Activated naive CD8-positive, alpha-beta T cell (primary cell): ENCODE measurements at regions not wholly inside any gene's neighbourhood (a gene's known extent, or its start where the extent isn't known, plus 50 kb on each side); places are given as distances from the start of the nearest gene placed in this dataset.

Experiments
- H3K27ac Mint-ChIP-seq: one replicate; pipeline ENCODE4 v1.8.0; 2021; ENCODE audit warnings: mixed read lengths
- H3K27me3 Mint-ChIP-seq: one replicate; pipeline ENCODE4 v1.8.0; 2021; ENCODE audit warnings: mixed read lengths
- H3K36me3 Mint-ChIP-seq: one replicate; pipeline ENCODE4 v1.8.0; 2021; ENCODE audit warnings: mixed read lengths
- H3K4me1 Mint-ChIP-seq: one replicate; pipeline ENCODE4 v1.8.0; 2021; ENCODE audit warnings: low read depth, mixed read lengths
- H3K4me3 Mint-ChIP-seq: one replicate; pipeline ENCODE4 v1.8.0; 2021; ENCODE audit warnings: mild to moderate bottlenecking, mixed read lengths
- H3K9me3 Mint-ChIP-seq: one replicate; pipeline ENCODE4 v1.8.0; 2021; ENCODE audit warnings: low read depth, mixed read lengths

DNA sequence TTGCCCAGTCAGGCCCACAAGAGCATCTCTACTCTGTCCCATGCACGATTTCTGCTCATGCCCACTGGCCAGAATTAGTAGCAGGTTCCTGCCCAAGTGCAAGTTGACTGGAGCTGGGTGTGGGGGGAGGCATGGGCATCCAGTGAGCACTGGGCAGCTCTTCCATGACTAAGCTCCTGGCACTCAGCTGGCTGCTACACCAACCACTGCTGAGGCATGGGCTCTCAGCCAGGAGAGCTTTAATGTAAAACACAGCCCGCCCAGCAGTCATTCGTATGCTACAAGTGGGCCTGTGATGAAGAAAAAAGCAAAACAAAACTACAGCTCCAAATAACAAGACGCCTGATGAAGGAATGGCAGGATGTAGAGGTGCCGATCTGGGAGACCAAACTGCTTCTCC, 335.4 kb upstream of the PFKP start:
- H3K36me3 Mint-ChIP-seq: no peaks in the 10 kb centered on the region
- no peak overlapping the region for H3K27ac Mint-ChIP-seq
- no peak overlapping the region for H3K4me3 Mint-ChIP-seq
- peaks cover 4% of the 10 kb centered on the region for H3K27me3 Mint-ChIP-seq
- H3K9me3 Mint-ChIP-seq: peaks cover 6% of the 10 kb centered on the region
- no peaks in the 10 kb centered on the region for H3K4me1 Mint-ChIP-seq

DNA sequence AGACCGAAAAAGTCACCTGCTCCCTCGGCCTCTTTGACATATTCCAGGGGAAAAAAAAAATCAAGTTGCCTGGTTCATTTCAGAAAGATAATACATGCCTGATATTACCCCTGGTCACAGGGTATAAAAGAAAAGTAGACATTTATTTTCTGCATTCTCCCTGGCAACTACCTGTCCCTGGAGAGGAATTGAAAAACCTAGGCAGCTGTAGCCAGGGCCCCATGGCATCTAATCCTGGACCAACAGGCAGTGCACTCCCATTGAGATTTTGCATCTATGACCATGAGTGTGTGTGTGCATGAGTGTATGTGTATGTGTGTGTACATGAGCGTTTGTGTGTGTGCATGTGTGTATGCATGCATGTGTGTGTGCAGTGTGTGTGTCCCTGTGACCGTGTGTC, 338.2 kb upstream of the PFKP start:
- H3K27ac Mint-ChIP-seq: no peak overlapping the region
- no peak overlapping the region for H3K4me3 Mint-ChIP-seq
- peaks cover 6% of the 10 kb centered on the region for H3K9me3 Mint-ChIP-seq

DNA sequence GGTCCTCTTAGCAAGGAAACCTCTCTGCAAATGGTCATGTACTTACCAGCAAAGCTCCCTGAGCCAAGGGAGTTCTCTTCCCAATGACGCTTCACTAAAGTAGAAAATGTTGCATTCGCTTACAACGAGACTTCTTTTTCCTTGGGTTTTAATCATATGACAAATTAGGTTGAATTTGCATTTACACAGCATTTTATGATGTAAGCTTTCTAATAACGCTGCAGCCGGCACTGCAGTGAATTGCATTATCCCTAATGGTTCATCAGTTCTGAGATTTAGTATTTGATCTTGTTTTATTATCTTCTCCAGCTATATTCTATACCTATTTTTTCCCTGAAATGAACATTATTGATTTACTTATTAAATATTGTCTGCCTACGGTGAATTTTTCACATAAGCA, 339.3 kb upstream of the PFKP start:
- peaks cover 2% of the 10 kb centered on the region for H3K27me3 Mint-ChIP-seq
- no peaks in the 10 kb centered on the region for H3K4me1 Mint-ChIP-seq
- no peak overlapping the region for H3K27ac Mint-ChIP-seq
- peaks cover 6% of the 10 kb centered on the region for H3K9me3 Mint-ChIP-seq
- no peaks in the 10 kb centered on the region for H3K36me3 Mint-ChIP-seq
- H3K4me3 Mint-ChIP-seq: no peak overlapping the region

More for the DNA sequence above, 338.2 kb upstream of the PFKP start:
- H3K4me1 Mint-ChIP-seq: no peaks in the 10 kb centered on the region
- H3K36me3 Mint-ChIP-seq: no peaks in the 10 kb centered on the region
- no peaks in the 10 kb centered on the region for H3K27me3 Mint-ChIP-seq

DNA sequence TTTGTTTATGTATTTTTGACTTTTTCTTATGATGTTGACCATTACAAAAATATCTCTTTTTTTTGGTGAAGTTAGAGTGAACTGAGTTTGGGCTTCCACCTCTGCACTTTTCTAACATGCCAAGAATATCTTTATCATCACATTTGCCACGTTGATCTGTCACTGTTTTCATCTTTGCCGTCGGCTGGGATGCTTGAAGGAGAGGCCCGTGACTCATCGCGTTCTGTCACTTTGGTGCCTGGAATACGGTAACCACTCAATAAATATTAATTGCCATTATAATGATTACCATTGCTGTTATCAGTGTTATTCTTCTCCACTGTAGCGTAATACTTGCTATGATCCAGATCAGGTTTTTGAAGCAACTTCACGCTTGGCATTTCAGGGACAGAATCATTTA, 350.8 kb upstream of the PFKP start:
- Mint-ChIP-seq H3K36me3 (no peaks in the 10 kb centered on the region), H3K4me3 (no peak overlapping the region), H3K9me3 (no peaks in the 10 kb centered on the region), H3K27me3 (peaks cover 2% of the 10 kb centered on the region), H3K27ac (no peak overlapping the region), H3K4me1 (no peaks in the 10 kb centered on the region)

DNA sequence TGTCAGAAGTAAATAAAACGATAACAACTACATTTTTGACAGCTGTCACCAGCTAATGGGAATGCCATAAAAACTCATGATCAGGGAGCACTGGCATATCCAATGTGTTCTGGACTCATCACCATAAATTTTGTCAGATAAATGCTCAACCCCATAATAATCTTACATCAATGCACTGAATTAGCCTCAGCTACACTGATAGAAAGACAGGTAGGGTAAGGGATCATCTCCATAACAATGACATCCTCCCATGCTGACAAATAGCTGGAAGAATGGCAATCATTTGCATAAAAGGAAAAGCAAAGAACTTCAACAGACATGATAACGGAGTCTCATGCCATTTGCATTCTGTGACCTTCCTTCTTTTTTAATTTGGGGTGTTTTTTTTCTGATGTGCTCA, 352.8 kb upstream of the PFKP start:
- Mint-ChIP-seq H3K27ac (no peak overlapping the region), H3K9me3 (peaks cover 2% of the 10 kb centered on the region), H3K36me3 (no peaks in the 10 kb centered on the region), H3K27me3 (peaks cover 6% of the 10 kb centered on the region), H3K4me3 (no peak overlapping the region), H3K4me1 (no peaks in the 10 kb centered on the region)

DNA sequence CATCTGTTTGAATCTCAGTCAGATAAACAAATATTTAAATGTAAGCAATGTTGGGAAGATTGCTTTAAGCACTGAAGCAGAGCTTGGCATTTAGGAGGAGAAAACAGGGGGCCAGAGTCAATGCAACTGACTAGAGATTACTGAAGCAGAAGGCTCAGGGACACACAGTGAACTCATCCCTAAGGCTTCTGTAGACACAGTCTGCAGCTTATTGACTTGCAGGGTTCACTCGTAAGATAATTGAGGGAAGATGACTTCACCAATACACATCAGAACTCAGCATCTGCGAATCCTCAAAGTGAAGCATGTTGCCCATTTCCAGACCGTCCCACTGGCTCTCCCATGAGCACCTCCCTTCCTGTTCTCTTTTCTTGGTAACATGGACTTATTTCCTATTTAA, 363.4 kb upstream of the PFKP start:
- Mint-ChIP-seq H3K9me3 (no peaks in the 10 kb centered on the region), H3K27ac (no peak overlapping the region), H3K4me1 (no peaks in the 10 kb centered on the region), H3K4me3 (no peak overlapping the region), H3K36me3 (no peaks in the 10 kb centered on the region), H3K27me3 (no peaks in the 10 kb centered on the region)

DNA sequence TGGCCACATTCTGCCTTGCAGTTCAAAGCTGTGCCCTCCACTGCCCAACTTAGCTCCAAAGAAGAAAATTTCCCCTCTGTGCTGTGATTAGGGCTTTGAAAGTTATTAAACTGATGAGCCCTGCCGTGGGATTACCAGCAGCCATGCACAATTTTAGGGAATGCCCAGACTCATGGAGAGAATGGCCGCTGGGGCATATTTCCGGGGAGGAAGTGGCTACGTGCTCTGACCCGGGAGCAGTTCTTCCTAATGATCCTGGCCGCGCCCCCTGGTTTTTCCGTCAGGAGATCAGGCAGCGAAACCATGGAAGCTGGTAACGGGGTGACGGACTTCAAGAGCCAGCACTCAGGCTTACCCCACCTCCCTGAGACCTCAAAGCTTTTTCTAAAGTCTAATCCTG, 365.5 kb upstream of the PFKP start:
- no peaks in the 10 kb centered on the region for H3K27me3 Mint-ChIP-seq
- H3K9me3 Mint-ChIP-seq: no peaks in the 10 kb centered on the region
- H3K27ac Mint-ChIP-seq: no peak overlapping the region
- no peaks in the 10 kb centered on the region for H3K4me1 Mint-ChIP-seq
- no peaks in the 10 kb centered on the region for H3K36me3 Mint-ChIP-seq
- H3K4me3 Mint-ChIP-seq: no peak overlapping the region

DNA sequence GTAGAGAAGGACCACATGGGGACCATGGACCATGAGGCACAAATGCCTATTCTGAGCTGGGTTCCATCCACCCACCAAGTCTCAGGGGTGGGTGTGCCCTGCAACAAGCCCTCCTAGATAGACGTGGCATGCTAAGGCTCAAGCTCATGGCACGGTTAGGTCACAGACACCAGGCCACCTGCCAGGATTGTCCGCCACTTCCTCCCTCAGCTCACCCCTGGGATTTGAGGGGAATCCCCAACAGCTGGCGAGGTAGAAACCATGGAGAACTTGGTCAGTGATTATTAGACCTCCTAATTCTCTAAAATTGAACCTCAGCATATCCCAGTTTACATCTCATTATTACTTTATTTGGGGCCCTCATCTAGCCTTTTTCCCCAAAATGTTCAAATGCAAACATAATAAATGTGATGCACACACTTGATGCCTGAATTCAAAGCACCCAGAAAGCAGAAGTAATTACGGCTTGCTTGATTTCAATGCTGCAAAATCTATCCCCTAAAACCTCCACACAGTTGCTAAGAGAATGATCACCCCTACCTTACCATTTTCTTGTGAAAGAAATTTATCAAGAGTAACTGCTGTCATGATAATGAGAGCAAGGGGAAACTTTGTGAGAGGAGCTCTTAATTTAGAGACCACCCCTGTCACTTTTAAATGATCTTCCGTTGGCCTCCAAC, 366.6 kb upstream of the PFKP start:
- no peaks in the 10 kb centered on the region for H3K9me3 Mint-ChIP-seq
- no peak overlapping the region for H3K4me3 Mint-ChIP-seq
- no peaks in the 10 kb centered on the region for H3K36me3 Mint-ChIP-seq
- no peaks in the 10 kb centered on the region for H3K27me3 Mint-ChIP-seq
- H3K4me1 Mint-ChIP-seq: no peaks in the 10 kb centered on the region
- no peak overlapping the region for H3K27ac Mint-ChIP-seq

DNA sequence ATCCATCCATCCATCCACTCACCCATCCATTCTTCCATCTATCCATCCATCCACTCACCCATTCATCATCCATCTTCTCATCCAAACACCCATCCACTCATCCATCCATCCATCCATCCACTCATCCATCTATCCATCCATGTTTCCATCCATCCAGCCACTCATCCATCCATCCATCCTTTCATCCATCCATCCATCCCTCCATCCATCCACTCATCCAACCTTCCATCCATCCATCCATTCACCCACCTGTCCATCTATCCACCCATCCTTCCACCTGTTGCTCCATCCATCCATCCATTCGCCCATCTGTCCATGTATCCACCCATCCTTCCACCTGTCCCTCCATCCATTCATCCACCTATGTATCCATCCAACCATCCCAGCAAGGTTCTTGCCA, 378.4 kb upstream of the PFKP start:
- H3K4me3 Mint-ChIP-seq: no peak overlapping the region
- H3K36me3 Mint-ChIP-seq: no peaks in the 10 kb centered on the region
- H3K4me1 Mint-ChIP-seq: no peaks in the 10 kb centered on the region

DNA sequence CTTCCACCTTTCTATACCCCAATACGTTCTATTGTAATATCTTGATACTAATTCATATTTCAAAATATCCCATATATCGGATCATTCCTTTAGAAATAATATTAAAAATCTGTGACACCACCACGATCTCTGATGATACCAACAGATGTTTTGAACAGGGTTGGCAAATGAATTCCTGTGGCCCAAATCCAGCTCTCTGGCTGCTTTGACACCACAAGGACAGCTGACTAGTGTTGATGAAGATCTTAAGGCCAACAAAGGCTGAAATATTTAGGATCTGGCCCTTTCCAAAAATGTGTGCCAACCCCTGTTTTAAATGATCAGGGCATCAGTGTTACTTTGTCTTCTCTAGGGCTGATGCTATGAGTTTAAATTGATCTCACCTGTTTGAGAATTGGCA, 380.7 kb upstream of the PFKP start:
- Mint-ChIP-seq H3K27ac (no peak overlapping the region), H3K27me3 (peaks cover 4% of the 10 kb centered on the region), H3K9me3 (no peaks in the 10 kb centered on the region), H3K4me1 (no peaks in the 10 kb centered on the region), H3K36me3 (no peaks in the 10 kb centered on the region), H3K4me3 (no peak overlapping the region)

More for the DNA sequence above, 378.4 kb upstream of the PFKP start:
- Mint-ChIP-seq H3K27me3 (peaks cover 4% of the 10 kb centered on the region), H3K27ac (no peak overlapping the region), H3K9me3 (no peaks in the 10 kb centered on the region)

DNA sequence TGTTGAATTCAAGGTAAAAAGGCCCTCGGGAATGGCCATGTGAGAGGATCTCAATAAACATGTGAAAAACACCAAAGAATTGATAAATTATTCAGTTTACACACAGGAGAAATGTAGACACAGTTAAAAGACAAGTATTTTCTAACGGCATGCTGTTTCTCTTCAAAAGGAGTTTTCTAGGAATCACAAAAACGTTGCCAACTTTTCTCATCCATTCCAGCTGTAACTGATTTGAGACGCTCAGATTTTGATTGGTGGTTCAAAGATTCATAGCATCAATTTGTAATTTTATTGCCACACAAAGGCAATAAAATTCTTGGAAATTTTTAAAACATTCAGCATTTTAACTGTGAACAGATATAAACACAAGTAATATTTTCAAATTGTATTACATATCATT, 384.9 kb upstream of the PFKP start:
- H3K4me1 Mint-ChIP-seq: no peaks in the 10 kb centered on the region
- no peaks in the 10 kb centered on the region for H3K9me3 Mint-ChIP-seq
- no peak overlapping the region for H3K27ac Mint-ChIP-seq
- H3K27me3 Mint-ChIP-seq: no peaks in the 10 kb centered on the region
- H3K4me3 Mint-ChIP-seq: no peak overlapping the region
- no peaks in the 10 kb centered on the region for H3K36me3 Mint-ChIP-seq

DNA sequence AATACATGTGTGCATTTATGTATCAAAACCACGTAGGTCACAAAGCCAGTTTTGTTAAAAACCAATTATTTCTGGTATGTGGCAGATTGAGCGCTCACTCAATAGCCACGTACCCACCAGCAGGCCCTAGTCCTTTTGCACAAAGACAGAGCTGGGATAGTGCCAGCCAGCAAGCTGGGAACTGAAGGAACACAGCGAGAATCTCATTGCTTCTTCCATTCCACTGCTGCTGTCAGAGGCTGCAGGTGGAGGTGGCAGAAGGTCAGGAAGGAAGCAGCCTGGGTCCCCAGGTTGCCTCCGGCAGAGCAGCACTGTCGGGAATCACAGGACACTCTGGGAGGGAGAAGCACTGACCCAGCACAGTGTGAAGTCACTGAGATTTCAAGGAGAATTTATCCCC, 385.5 kb upstream of the PFKP start:
- peaks cover 3% of the 10 kb centered on the region for H3K27me3 Mint-ChIP-seq
- H3K4me1 Mint-ChIP-seq: no peaks in the 10 kb centered on the region
- no peaks in the 10 kb centered on the region for H3K9me3 Mint-ChIP-seq
- H3K4me3 Mint-ChIP-seq: no peak overlapping the region
- H3K36me3 Mint-ChIP-seq: no peaks in the 10 kb centered on the region
- no peak overlapping the region for H3K27ac Mint-ChIP-seq

DNA sequence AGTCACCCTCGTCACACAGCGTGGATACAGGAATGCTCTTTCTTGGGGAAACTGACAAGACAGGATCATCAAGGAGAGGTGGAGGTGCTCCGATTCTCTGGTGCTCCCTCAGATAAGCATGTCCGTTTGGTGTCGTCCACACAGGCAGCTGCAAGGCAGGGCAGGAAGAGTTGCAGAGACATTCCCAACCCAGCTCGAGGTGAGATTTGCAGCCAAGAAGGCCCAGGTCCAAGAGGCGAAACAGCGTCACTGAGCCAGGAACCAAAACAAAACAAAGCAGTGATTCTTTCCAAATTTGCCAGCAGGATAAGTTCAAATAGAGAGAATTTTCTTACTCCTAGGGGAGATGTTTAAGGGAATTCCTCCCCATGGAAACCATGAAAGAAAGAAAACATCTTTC, 386.5 kb upstream of the PFKP start:
- Mint-ChIP-seq H3K4me1 (no peaks in the 10 kb centered on the region), H3K4me3 (no peak overlapping the region), H3K27me3 (peaks cover 3% of the 10 kb centered on the region), H3K9me3 (no peaks in the 10 kb centered on the region), H3K27ac (no peak overlapping the region), H3K36me3 (no peaks in the 10 kb centered on the region)

DNA sequence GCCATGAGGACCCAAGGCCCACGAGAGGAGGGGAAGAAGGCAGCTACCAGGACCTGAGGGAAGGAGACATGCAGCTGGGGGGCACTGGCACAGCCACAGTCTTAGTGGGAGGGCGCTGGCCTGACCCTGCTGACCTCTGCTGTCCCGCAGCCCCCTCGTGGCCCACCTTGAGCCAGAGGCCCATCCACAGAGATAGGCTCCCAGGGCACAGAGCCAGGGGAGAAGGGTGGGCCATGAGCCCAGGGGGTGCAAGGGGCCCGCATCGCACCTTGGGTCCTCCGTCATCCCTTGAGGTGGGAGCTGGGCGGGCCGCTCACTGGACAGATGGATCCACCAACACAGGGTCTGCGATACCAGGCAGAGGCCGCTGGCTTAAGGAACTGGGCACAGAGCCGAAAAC, 387.7 kb upstream of the PFKP start:
- Mint-ChIP-seq H3K4me3 (no peak overlapping the region), H3K9me3 (no peaks in the 10 kb centered on the region), H3K36me3 (no peaks in the 10 kb centered on the region), H3K27ac (no peak overlapping the region), H3K27me3 (peaks cover 3% of the 10 kb centered on the region), H3K4me1 (no peaks in the 10 kb centered on the region)

DNA sequence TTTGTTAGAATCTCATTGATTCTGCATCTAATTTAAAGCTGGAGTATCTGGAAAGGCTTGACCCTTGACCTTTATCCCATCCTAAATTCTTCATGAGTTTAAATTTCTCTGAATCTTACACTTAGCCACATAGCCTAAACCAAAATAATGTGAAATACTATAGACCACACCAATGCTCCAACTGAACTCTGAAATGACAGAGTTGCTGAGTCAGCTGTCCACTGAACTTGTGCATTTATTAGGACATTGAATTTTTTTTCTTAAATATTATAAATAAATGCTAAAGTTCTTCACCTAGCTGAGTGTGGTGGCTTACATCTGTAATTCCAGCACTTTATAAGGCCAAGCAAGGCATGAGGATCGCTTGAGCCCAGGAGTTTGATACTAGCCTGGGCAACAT, 390.9 kb upstream of the PFKP start:
- Mint-ChIP-seq H3K36me3 (no peaks in the 10 kb centered on the region), H3K9me3 (no peaks in the 10 kb centered on the region), H3K4me3 (no peak overlapping the region), H3K27me3 (peaks cover 3% of the 10 kb centered on the region), H3K27ac (no peak overlapping the region), H3K4me1 (no peaks in the 10 kb centered on the region)

DNA sequence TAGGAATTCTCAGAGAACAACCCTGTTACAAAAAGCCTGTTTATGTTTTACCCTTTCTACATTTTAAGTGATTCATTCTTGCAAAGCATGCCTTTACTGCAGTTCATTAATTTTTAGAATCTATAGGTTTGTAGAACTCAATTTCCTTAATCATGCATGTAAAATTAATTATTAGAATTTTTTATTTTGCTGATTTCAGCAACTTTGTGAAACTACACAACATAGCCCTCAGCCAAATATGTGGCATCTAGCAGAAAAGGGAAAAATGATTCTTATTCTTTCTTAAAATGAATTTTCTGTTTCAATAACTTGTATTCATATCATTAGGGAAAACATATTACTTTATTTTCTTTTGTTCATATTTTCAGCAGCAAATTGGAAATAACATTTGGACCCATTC, 392.9 kb upstream of the PFKP start:
- H3K36me3 Mint-ChIP-seq: no peaks in the 10 kb centered on the region
- H3K4me3 Mint-ChIP-seq: no peak overlapping the region
- peaks cover 3% of the 10 kb centered on the region for H3K27me3 Mint-ChIP-seq
- H3K27ac Mint-ChIP-seq: no peak overlapping the region
- H3K4me1 Mint-ChIP-seq: no peaks in the 10 kb centered on the region
- no peaks in the 10 kb centered on the region for H3K9me3 Mint-ChIP-seq
